ENCODE measurements at regions not wholly inside any gene's neighbourhood (a gene's known extent, or its start where the extent isn't known, plus 50 kb on each side); places are given as distances from the start of the nearest gene placed in this dataset.

- no peak overlapping the region for H3K27ac ChIP-seq
- TF ChIP-seq CTCF (IDR thresholded peaks at IDR 0.05) (no peak), ZFX (IDR thresholded peaks at IDR 0.05; ENCODE audit: borderline replicate concordance) (no peak)
Measured at GRCh38 chrX:74160358-74160757, 143.6 kb upstream of the ZCCHC13 start.

GRCh38 chrX:74147439-74147838, 156.5 kb upstream of the ZCCHC13 start:
- H3K27ac ChIP-seq: no peak overlapping the region
- TF ChIP-seq CTCF (IDR thresholded peaks at IDR 0.05): no peak
- no peak for TF ChIP-seq ZFX (IDR thresholded peaks at IDR 0.05; ENCODE audit: borderline replicate concordance)

- H3K27ac ChIP-seq: no peak overlapping the region
- no peak for TF ChIP-seq CTCF (IDR thresholded peaks at IDR 0.05)
- no peak for TF ChIP-seq ZFX (IDR thresholded peaks at IDR 0.05; ENCODE audit: borderline replicate concordance)
Measured at GRCh38 chrX:74138943-74139342, 165.0 kb upstream of the ZCCHC13 start.

GRCh38 chrX:74133156-74133796, 170.7 kb upstream of the ZCCHC13 start:
- TF ChIP-seq CTCF (IDR thresholded peaks at IDR 0.05): peak; percentile 54
- no peak for TF ChIP-seq ZFX (IDR thresholded peaks at IDR 0.05; ENCODE audit: borderline replicate concordance)
- no peak overlapping the region for H3K27ac ChIP-seq

GRCh38 chrX:74132280-74132679, 171.7 kb upstream of the ZCCHC13 start:
- no peak for TF ChIP-seq ZFX (IDR thresholded peaks at IDR 0.05; ENCODE audit: borderline replicate concordance)
- no peak for TF ChIP-seq CTCF (IDR thresholded peaks at IDR 0.05)
- no peak overlapping the region for H3K27ac ChIP-seq

GRCh38 chrX:74119016-74119910, 184.7 kb upstream of the ZCCHC13 start:
- no peak overlapping the region for H3K27ac ChIP-seq

More at GRCh38 chrX:74119016-74119910, 184.7 kb upstream of the ZCCHC13 start:
- TF ChIP-seq CTCF (IDR thresholded peaks at IDR 0.05) (no peak), ZFX (IDR thresholded peaks at IDR 0.05; ENCODE audit: borderline replicate concordance) (no peak)

Measured in 22Rv1 (cell line).